HepG2 (cell line): ENCODE measurements at regions not wholly inside any gene's neighbourhood (a gene's known extent, or its start where the extent isn't known, plus 50 kb on each side); places are given as distances from the start of the nearest gene placed in this dataset.

Experiments used
- CEBPB ChIP-seq: IDR thresholded peaks from 2 replicates; pipeline ENCODE4 v1.6.1; 2011; ENCODE audit warnings: low read depth, low read length, improper control_type of control experiment, borderline replicate concordance
- FOXJ3 ChIP-seq: sonication (generic); formaldehyde crosslinking; IDR thresholded peaks from 2 replicates; pipeline ENCODE4 v1.4.0; 2020; ENCODE audit warnings: missing genetic modification reagents, mild to moderate bottlenecking, borderline replicate concordance
- TEAD2 ChIP-seq: sonication (generic); formaldehyde crosslinking; IDR thresholded peaks from 2 replicates; pipeline ENCODE4 v1.9.0; 2021; ENCODE audit warnings: missing genetic modification reagents
- TF ChIP-seq, protein P1 (sequence below): sonication (generic); formaldehyde crosslinking; IDR thresholded peaks from 2 replicates; pipeline ENCODE4 v1.9.0; 2021; ENCODE audit warnings: missing genetic modification reagents, borderline replicate concordance
- TF ChIP-seq, protein P2 (sequence below): IDR thresholded peaks from 2 replicates; pipeline ENCODE4 v1.6.1; 2012; ENCODE audit warnings: low read depth, low read length, improper control_type of control experiment
- TF ChIP-seq, protein P3 (sequence below): IDR thresholded peaks from 2 replicates; pipeline ENCODE4 v1.6.1; 2012; ENCODE audit warnings: inconsistent platforms

DNA sequence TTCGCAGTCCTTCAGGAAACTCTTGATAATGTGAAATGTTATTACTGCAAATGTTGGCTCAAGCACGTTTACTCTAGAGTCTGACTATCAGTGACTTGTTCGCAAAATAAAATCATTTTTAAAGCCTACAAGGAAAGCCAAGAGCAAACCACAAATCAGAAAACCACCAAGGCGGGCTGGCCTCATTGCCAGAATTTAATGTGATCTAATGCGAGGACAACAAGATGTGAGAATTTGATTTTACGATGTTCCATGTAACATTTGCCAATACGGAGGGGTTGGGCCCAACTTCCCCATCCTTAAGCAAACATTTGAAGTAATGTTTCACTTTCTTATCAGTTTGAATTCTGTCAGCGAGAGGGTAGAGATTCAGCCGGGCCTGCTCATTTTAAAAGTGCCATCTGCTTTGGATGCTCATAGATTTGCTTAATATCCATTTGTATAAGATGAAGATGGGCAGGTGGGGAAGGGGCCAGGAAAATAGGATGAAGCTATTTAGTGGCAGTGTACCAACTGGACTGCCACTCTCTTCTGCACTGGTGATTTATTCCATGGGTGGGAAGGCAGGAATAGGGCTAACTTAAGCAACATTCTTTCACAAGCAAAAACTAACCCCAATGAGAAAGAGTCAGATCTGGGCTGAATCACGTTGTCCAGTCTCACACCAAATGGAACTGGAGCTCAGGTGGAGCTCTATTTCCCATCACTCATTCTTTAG lies 225.3 kb downstream of the ANAPC10 start:
- TF ChIP-seq TEAD2 (CRISPR knock-in tag) = no peak
- TF ChIP-seq, protein P1, sequence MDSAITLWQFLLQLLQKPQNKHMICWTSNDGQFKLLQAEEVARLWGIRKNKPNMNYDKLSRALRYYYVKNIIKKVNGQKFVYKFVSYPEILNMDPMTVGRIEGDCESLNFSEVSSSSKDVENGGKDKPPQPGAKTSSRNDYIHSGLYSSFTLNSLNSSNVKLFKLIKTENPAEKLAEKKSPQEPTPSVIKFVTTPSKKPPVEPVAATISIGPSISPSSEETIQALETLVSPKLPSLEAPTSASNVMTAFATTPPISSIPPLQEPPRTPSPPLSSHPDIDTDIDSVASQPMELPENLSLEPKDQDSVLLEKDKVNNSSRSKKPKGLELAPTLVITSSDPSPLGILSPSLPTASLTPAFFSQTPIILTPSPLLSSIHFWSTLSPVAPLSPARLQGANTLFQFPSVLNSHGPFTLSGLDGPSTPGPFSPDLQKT = no peak
- TF ChIP-seq, protein P2, sequence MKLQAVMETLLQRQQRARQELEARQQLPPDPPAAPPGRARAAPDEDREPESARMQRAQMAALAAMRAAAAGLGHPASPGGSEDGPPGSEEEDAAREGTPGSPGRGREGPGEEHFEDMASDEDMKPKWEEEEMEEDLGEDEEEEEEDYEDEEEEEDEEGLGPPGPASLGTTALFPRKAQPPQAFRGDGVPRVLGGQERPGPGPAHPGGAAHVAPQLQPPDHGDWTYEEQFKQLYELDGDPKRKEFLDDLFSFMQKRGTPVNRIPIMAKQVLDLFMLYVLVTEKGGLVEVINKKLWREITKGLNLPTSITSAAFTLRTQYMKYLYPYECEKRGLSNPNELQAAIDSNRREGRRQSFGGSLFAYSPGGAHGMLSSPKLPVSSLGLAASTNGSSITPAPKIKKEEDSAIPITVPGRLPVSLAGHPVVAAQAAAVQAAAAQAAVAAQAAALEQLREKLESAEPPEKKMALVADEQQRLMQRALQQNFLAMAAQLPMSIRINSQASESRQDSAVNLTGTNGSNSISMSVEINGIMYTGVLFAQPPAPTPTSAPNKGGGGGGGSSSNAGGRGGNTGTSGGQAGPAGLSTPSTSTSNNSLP = no peak
- TF ChIP-seq, protein P3, sequence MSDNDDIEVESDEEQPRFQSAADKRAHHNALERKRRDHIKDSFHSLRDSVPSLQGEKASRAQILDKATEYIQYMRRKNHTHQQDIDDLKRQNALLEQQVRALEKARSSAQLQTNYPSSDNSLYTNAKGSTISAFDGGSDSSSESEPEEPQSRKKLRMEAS = no peak
- TF ChIP-seq FOXJ3 (CRISPR knock-in tag) = no peak
- no peak for TF ChIP-seq CEBPB
